Type B pancreatic cell (in vitro differentiated cells): ENCODE measurements at regions not wholly inside any gene's neighbourhood (a gene's known extent, or its start where the extent isn't known, plus 50 kb on each side); places are given as distances from the start of the nearest gene placed in this dataset.
"Not testable (repeated sequence)": the region's sequence is repeated elsewhere in the genome, so short reads cannot be mapped to it uniquely, and the experiment has no call there.

Experiments used
- DNase-seq: peaks from one replicate; pipeline ENCODE4 v3.0.0; 2021; ENCODE audit warnings: mixed read lengths; ENCODE audit not compliant: unreplicated experiment; ENCODE audit errors: extremely low spot score
- H3K27ac Mint-ChIP-seq: 2 replicates; pipeline ENCODE4 v1.8.0; 2021; ENCODE audit warnings: mild to moderate bottlenecking, mixed read lengths
- H3K27me3 Mint-ChIP-seq: 2 replicates; pipeline ENCODE4 v1.8.0; 2021; ENCODE audit warnings: mixed read lengths
- H3K36me3 Mint-ChIP-seq: 2 replicates; pipeline ENCODE4 v1.8.0; 2021; ENCODE audit warnings: mixed read lengths
- H3K4me1 Mint-ChIP-seq: one replicate; pipeline ENCODE4 v1.8.0; 2021; ENCODE audit warnings: mixed read lengths; ENCODE audit not compliant: unreplicated experiment
- H3K4me3 Mint-ChIP-seq: 2 replicates; pipeline ENCODE4 v1.8.0; 2021; ENCODE audit warnings: mild to moderate bottlenecking, mixed read lengths
- H3K9me3 Mint-ChIP-seq: 2 replicates; pipeline ENCODE4 v1.8.0; 2021; ENCODE audit warnings: mixed read lengths
- TF ChIP-seq, protein P1 (sequence below): fragments of 200-600 bp; sonication (generic); conservative IDR thresholded peaks from 2 replicates; pipeline ENCODE4 v1.5.0; 2021; ENCODE audit warnings: antibody characterized with exemption, mild to moderate bottlenecking

DNA sequence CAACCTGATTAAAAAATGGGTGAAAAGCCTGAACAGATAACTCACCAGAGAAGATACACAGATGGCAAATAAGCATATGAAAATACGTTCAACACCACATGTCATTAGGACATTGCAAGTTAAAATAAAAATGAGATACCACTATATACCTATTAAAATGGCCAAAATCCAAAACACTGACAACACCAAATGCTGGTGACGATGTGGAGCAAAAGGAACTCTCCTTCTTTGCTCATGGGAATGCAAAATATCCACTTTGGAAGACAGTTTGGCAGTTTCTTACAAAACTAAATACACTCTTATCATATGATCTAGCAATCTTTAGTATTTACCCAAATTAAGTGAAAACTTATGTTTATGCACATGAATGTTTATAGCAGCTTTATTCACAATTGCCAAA, 100.5 kb upstream of the ARID1B start:
- TF ChIP-seq, protein P1, sequence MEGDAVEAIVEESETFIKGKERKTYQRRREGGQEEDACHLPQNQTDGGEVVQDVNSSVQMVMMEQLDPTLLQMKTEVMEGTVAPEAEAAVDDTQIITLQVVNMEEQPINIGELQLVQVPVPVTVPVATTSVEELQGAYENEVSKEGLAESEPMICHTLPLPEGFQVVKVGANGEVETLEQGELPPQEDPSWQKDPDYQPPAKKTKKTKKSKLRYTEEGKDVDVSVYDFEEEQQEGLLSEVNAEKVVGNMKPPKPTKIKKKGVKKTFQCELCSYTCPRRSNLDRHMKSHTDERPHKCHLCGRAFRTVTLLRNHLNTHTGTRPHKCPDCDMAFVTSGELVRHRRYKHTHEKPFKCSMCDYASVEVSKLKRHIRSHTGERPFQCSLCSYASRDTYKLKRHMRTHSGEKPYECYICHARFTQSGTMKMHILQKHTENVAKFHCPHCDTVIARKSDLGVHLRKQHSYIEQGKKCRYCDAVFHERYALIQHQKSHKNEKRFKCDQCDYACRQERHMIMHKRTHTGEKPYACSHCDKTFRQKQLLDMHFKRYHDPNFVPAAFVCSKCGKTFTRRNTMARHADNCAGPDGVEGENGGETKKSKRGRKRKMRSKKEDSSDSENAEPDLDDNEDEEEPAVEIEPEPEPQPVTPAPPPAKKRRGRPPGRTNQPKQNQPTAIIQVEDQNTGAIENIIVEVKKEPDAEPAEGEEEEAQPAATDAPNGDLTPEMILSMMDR = no peak
- no peak for DNase-seq
- Mint-ChIP-seq H3K27ac (no peak overlapping the region), H3K36me3 (no peaks in the 10 kb centered on the region), H3K4me1 (no peaks in the 10 kb centered on the region), H3K4me3 (no peak overlapping the region), H3K27me3 (peaks cover 8% of the 10 kb centered on the region), H3K9me3 (peaks cover 23% of the 10 kb centered on the region)

DNA sequence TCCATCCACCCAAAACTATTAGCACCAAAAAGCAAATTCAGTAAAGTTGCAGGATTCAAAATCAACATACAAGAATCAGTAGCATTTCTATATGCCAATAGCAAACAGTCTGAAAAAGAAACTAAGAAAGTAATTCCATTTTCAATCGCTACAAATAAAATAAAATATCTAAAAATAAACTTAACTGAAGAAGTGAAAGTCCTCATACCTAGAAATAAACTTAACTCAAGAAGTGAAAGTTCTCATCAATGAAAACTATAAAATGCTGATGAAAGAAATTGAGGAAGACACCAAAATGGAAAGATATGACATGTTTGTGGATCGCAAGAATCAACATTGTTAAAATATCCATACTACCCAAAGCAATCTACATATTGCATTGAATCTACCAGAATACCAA, 103.0 kb upstream of the ARID1B start:
- Mint-ChIP-seq H3K27me3 (peaks cover 8% of the 10 kb centered on the region), H3K36me3 (no peaks in the 10 kb centered on the region), H3K27ac (no peak overlapping the region), H3K4me3 (no peak overlapping the region), H3K4me1 (no peaks in the 10 kb centered on the region), H3K9me3 (peaks cover 23% of the 10 kb centered on the region)
- no peak for DNase-seq
- TF ChIP-seq, protein P1 = no peak

DNA sequence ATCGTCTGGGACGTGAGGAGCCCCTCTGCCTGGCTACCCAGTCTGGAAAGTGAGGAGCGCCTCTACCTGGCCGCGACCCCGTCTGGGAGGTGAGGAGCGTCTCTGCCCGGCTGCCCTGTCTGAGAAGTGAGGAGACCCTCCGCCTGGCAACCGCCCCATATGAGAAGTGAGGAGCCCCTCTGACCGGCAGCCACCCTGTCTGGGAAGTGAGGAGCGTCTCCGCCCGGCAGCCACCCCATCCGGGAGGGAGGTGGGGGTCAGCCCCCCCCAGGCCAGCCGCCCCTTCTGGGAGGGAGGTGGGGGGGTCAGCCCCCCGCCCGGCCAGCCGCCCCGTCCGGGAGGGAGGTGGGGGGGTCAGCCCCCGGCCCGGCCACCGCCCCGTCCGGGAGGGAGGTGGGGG, 107.1 kb upstream of the ARID1B start:
- Mint-ChIP-seq H3K27me3 (peaks cover 29% of the 10 kb centered on the region), H3K9me3 (peaks cover 17% of the 10 kb centered on the region)
- DNase-seq, H3K36me3 Mint-ChIP-seq, H3K27ac Mint-ChIP-seq, H3K4me1 Mint-ChIP-seq, H3K4me3 Mint-ChIP-seq: not testable (repeated sequence)

DNA sequence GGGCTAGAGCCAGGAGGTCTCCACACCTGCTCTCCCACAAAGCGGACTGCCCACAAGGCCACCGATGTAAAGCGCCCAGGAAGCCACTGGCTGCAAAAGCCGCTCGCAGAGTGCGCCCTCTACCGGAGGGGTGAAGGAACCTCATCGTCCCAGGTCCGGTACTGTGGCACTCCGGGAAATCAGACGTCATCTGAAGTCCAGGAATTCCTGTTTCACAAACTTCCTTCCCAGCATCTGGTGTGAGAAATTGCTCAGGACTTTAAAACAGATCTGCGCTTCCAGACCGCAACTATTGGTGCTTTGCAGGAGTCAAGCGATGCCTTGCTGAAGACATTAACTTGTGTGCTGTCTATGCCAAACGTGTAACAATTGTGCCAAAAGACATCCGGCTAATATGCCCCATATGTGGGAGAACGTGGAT, 115.1 kb upstream of the ARID1B start:
- Mint-ChIP-seq H3K4me1 (peaks cover 5% of the 10 kb centered on the region), H3K27me3 (peaks cover 19% of the 10 kb centered on the region), H3K27ac (peak overlapping the region; percentile 23), H3K4me3 (peak overlapping the region; percentile 73), H3K36me3 (no peaks in the 10 kb centered on the region), H3K9me3 (peaks cover 4% of the 10 kb centered on the region)
- TF ChIP-seq, protein P1 = peak; percentile 95
- peak; percentile 78 for DNase-seq

DNA sequence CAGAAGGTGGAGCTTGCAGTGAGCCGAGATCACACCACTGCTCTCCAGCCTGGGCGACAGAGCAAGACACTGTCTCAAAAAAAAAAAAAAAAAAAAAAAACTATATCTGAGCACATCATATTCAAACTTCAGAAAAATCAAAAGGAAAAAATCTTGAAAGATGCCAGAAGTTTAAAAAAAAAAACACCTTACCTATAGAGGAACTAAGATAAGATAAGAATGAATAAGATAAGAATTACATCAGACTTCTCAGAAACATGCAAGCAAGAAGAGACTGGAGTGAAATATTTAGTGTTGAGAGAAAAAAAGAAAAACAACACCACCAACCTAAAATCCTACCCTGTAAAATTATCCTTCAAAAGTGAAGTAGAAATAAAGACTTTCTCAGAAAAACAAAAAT, 116.8 kb upstream of the ARID1B start:
- Mint-ChIP-seq H3K4me3 (no peak overlapping the region), H3K36me3 (no peaks in the 10 kb centered on the region), H3K27ac (no peak overlapping the region), H3K4me1 (peaks cover 5% of the 10 kb centered on the region), H3K27me3 (peaks cover 10% of the 10 kb centered on the region), H3K9me3 (peaks cover 4% of the 10 kb centered on the region)
- TF ChIP-seq, protein P1 = no peak
- no peak for DNase-seq

DNA sequence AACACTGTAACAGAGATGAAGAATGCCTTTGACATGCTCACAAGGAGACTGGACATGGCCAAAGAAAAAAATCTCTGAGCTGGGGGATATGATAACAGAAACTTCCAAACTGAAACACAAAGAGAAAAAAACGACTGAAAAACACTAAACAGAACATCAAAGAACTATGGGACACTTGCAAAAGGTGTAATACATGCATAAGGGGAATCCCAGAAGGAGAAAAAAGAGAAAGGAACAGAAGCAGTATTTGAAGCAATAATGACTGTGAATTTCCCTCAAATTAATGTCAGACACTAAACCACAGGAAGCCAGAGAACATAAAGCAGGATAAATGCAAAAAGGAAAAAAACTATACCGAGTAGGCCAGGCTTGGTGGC, 117.4 kb upstream of the ARID1B start:
- no peak overlapping the region for H3K4me3 Mint-ChIP-seq
- no peak for DNase-seq
- no peaks in the 10 kb centered on the region for H3K36me3 Mint-ChIP-seq
- no peak overlapping the region for H3K27ac Mint-ChIP-seq
- TF ChIP-seq, protein P1 = no peak
- H3K27me3 Mint-ChIP-seq = peaks cover 8% of the 10 kb centered on the region
- H3K9me3 Mint-ChIP-seq = peaks cover 4% of the 10 kb centered on the region
- peaks cover 5% of the 10 kb centered on the region for H3K4me1 Mint-ChIP-seq
